GM10847 (cell line): ENCODE measurements at regions not wholly inside any gene's neighbourhood (a gene's known extent, or its start where the extent isn't known, plus 50 kb on each side); places are given as distances from the start of the nearest gene placed in this dataset.

ENCODE experiments used
- POLR2A ChIP-seq: IDR thresholded peaks from 2 replicates; pipeline ENCODE4 v1.6.1; 2011; ENCODE audit not compliant: insufficient read length; ENCODE audit errors: extremely low read depth

GRCh38 chr3:71974786-71975185 is 189.8 kb upstream of the PROK2 start:
- TF ChIP-seq POLR2A: no peak

GRCh38 chr3:71973274-71974030 is 188.5 kb upstream of the PROK2 start:
- TF ChIP-seq POLR2A: no peak

- TF ChIP-seq POLR2A: no peak
Measured at GRCh38 chr3:71972031-71972430, 187.1 kb upstream of the PROK2 start.

- no peak for TF ChIP-seq POLR2A
Measured at GRCh38 chr3:71968544-71968943, 183.6 kb upstream of the PROK2 start.

GRCh38 chr3:71966185-71966584 is 181.2 kb upstream of the PROK2 start:
- TF ChIP-seq POLR2A: no peak

GRCh38 chr3:71964170-71964569 is 179.2 kb upstream of the PROK2 start:
- TF ChIP-seq POLR2A: no peak

- TF ChIP-seq POLR2A: no peak
Measured at GRCh38 chr3:71962561-71963240, 177.8 kb upstream of the PROK2 start.

- TF ChIP-seq POLR2A: no peak
Measured at GRCh38 chr3:71961891-71962290, 176.9 kb upstream of the PROK2 start.

GRCh38 chr3:71961378-71961777 is 176.4 kb upstream of the PROK2 start:
- no peak for TF ChIP-seq POLR2A

- TF ChIP-seq POLR2A: no peak
Measured at GRCh38 chr3:71958533-71958932, 173.6 kb upstream of the PROK2 start.

GRCh38 chr3:71956716-71957115 is 171.8 kb upstream of the PROK2 start:
- no peak for TF ChIP-seq POLR2A

- TF ChIP-seq POLR2A: no peak
Measured at GRCh38 chr3:71956069-71956340, 171.1 kb upstream of the PROK2 start.

- TF ChIP-seq POLR2A: no peak
Measured at GRCh38 chr3:71955240-71956068, 170.5 kb upstream of the PROK2 start.

GRCh38 chr3:71951842-71952241 is 166.9 kb upstream of the PROK2 start:
- TF ChIP-seq POLR2A: no peak

GRCh38 chr3:71951361-71951760 is 166.4 kb upstream of the PROK2 start:
- TF ChIP-seq POLR2A: no peak

GRCh38 chr3:71949442-71949841 is 164.5 kb upstream of the PROK2 start:
- no peak for TF ChIP-seq POLR2A

GRCh38 chr3:71944482-71945065 is 159.6 kb upstream of the PROK2 start:
- no peak for TF ChIP-seq POLR2A
